DOHH2 (cell line): ENCODE measurements at regions not wholly inside any gene's neighbourhood (a gene's known extent, or its start where the extent isn't known, plus 50 kb on each side); places are given as distances from the start of the nearest gene placed in this dataset.

Source experiments
- EZH2phosphoT487 ChIP-seq: fragments of 200-600 bp; sonication (generic); IDR thresholded peaks from 2 replicates; pipeline ENCODE4 v1.6.1; 2017; ENCODE audit warnings: borderline replicate concordance, mild to moderate bottlenecking, antibody characterized with exemption, low read length, moderate library complexity, mixed read lengths
- TF ChIP-seq, protein P1 (sequence below): fragments of 200-600 bp; sonication (generic); IDR thresholded peaks from one replicate; pipeline ENCODE4 v1.5.1; 2014; ENCODE audit warnings: antibody characterized with exemption, mild to moderate bottlenecking, low read depth, low read length; ENCODE audit not compliant: poor library complexity, severe bottlenecking

- TF ChIP-seq, protein P1, sequence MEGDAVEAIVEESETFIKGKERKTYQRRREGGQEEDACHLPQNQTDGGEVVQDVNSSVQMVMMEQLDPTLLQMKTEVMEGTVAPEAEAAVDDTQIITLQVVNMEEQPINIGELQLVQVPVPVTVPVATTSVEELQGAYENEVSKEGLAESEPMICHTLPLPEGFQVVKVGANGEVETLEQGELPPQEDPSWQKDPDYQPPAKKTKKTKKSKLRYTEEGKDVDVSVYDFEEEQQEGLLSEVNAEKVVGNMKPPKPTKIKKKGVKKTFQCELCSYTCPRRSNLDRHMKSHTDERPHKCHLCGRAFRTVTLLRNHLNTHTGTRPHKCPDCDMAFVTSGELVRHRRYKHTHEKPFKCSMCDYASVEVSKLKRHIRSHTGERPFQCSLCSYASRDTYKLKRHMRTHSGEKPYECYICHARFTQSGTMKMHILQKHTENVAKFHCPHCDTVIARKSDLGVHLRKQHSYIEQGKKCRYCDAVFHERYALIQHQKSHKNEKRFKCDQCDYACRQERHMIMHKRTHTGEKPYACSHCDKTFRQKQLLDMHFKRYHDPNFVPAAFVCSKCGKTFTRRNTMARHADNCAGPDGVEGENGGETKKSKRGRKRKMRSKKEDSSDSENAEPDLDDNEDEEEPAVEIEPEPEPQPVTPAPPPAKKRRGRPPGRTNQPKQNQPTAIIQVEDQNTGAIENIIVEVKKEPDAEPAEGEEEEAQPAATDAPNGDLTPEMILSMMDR, result no peak
- no peak for TF ChIP-seq EZH2phosphoT487
Observed at GRCh38 chr5:125310749-125311148, 564.3 kb upstream of the ZNF608 start.
